KG1 (cell line): ENCODE measurements at regions not wholly inside any gene's neighbourhood (a gene's known extent, or its start where the extent isn't known, plus 50 kb on each side); places are given as distances from the start of the nearest gene placed in this dataset.

ENCODE experiments used
- DNase-seq: peaks from one replicate; lab custom pipeline; 2025; lab: John Stamatoyannopoulos, UW

GRCh38 chr10:70966646-70967553 is 78.5 kb upstream of the PCBD1 start:
- no peak for DNase-seq

- no peak for DNase-seq
These were observed 79.5 kb upstream of the PCBD1 start for GRCh38 chr10:70967591-70968587.

DNA sequence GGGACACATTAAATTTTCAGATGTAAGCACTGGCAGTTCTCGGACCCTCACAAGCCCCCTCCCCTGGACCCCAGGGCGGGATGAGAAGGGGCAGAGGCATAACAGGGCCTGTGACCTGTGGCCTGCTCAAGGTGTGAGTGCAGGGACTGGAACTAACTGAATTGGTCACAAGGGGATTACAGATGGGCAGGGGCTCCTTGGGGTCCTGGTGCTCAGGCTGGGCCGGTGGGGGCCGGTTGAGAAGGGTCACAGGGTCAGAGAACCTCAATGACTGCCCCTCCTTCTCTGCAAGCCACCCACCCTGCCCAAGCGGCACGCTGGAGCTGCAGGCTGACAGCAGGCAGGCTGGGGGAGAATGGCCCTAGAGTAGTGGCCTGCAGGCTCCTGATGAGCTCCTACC is 80.8 kb upstream of the PCBD1 start:
- no peak for DNase-seq

- no peak for DNase-seq
These were observed 82.5 kb upstream of the PCBD1 start for GRCh38 chr10:70970830-70971229.

DNA sequence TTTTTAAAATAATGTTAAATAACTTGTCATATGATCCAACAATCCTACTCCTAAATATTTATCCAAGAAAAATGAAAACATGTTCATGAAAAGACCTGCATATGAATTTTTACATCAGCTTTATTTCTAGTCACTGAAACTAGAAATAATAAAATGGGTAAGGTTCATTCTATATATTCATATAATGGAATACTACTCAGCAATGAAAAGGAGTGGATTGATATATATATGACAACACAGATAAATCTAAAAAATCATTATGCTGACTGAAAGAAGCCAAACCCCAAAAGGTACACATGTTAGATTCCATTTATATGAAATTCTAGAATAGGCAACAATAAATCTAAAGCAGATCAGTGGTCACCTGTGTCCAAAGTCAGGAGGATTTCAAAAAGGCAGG is 84.9 kb upstream of the PCBD1 start:
- DNase-seq = no peak

DNA sequence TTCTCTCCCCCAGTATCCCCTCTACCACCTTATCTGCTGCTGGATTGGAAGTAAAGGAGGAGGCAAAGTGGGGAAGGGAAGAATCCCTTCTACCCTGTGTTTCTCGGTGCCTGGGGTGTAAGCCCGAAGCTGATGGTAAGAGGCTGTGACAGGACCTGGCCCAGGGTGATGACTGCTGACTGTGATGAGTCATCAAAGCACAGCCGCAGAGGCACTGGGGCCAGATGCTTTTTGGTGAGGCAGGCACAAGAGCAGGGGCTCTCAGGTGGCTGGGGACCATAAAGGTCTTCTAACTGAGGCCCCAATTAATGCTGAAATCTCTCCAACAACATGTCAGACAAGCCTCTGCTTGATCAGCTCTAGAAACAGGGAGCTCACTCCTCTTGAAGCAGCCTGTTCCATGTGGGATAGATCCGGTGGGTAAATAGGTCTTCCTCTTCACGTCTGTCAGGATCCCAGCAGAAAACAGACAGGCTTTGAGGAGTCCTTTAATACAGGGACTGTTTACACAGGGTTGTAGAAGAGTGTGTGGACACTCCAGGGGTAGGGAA is 86.1 kb upstream of the PCBD1 start:
- no peak for DNase-seq

DNA sequence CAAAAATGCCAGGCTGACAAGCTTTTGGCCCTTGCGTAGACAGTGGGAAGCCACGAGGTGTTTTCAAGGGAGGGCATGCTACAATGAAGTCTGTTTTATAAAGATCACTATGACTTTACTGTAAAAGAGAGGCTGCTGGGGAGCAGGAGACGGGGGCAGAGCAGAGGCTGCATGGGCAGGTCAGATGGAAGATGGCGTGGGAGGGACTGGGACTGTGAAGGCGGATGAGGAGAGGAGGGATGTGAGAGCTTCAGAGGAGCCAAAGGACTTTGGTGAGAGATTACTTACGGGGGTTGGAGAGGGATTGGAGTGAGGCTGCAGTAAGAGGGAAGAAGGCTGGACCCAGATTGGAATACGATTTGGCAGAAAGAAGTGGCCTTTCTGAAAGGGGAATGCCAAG is 86.6 kb upstream of the PCBD1 start:
- DNase-seq = no peak

- no peak for DNase-seq
These were observed 87.8 kb upstream of the PCBD1 start for GRCh38 chr10:70976063-70976695.

DNA sequence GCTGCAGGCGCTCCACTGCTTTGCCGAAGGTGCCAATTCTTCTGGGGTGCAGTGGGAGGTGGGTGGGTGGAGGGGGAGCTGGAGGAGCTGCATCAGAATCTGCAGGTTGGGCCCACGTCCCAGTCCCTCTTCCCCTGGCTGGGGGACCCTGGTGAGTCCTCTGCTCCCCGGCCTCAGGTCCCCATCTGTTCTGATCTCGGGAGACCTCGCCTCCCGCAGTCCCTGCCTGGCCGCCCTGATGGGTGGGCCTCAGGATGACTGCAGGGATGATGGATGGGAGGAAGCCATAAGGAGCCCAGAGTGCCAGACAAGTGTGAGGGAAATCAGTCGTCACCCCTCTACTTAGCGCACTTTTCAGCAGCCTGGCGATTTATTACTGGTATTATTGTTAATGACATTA is 89.3 kb upstream of the PCBD1 start:
- no peak for DNase-seq

DNA sequence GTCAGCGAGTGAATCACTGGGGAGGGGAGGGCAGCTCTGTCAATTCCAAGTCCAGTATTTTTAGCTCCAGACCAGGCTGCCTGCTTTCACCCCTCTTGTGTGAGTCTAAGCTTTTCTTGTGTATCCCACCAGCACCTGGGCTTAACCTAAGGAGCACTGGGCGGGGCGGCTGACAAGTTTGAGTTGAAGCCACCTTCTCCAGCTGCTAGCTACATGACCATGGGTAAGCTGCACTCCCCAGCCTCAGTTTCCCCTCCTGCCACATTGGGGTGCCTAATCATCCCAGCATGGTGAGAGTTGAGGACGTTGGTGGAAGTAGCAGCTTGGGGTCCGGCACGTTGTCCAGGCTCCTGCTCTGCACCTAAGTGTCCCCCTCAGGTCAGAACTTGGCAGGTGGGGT is 89.8 kb upstream of the PCBD1 start:
- DNase-seq = no peak

DNA sequence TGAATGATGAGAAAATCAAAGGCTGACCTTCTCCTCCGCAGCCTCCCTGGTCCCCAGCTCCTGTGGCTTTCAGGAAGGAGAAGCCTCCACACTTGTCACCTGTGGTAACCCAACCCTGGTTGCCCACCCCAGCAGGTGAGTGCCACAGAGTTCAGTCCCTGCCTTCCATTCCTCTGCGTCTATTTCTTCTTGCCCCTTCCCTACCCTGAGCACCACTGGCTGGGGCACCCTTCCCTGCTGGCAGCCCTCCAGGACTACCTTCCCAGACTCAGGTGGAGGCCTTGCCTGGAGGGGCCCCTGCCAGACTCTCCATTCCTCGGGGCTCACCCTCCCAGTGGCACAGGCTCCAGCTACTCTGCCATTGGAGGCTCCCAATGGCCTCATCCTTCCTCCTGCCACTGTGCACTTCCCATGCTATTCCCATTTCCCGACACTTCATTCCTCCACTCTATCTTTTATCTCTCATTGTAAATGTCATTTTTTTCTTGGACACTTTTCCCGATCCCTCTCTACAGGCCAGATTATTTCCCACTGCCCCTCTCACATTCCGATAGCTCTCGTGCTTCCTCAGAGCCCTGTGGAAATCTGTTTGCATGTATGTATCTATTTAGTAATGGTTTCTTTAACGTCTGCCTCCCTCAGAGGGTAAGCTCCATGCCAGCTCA is 90.6 kb upstream of the PCBD1 start:
- DNase-seq = no peak

DNA sequence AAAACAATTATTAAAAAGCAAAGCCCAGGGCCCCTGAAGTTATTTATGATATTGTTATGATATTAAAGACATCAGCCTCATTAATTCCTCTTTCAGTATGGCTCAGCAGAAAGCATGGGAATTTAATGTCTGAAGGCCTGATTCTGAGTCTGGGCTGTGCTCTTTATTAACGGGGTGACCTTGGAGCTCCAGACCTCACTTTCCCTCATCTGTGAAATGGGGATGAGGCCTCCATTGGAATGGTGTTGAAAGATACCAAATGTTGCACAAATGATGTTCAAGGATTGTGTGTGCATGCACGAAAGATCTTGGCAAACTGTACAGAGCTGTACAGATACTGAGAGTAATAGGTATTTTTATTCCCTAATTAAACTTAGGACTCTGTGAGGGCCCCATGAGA is 92.3 kb upstream of the PCBD1 start:
- no peak for DNase-seq

DNA sequence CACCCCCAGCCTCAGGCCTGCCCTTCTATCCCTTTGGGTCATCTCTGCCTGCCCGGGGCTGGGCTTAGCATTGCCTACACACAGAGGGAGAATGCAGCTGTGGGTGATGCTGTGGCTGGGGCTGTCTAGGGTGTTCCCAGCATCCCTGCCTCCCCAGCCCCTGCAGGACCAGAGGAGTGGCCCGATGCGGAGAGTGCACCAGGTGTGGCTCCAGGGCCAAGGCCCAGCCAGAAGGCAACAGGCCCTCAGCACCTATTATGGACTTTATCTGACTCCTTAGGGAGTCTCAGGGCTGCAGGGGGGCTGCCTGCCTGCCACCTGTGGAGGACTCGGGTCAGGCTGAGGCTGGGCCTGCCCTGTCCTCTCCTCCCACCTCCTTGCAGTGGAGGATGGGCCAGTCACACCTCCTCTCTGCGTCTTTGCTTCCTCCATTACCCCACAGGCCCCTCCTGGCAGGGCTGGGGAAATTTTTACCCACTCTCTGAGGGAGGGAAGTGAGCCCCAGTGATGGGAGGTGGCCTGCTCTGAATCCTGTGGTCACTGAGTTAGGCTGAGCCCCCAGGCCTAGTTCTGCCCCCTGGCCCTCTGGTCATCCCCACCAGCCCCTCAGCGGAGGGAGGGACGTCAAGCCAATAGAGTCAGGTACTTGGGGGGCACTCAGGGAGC is 92.9 kb upstream of the PCBD1 start:
- DNase-seq = no peak

GRCh38 chr10:70981936-70982335 is 93.6 kb upstream of the PCBD1 start:
- DNase-seq = no peak

- DNase-seq = no peak
These were observed 94.1 kb upstream of the PCBD1 start for GRCh38 chr10:70982443-70982842.

DNA sequence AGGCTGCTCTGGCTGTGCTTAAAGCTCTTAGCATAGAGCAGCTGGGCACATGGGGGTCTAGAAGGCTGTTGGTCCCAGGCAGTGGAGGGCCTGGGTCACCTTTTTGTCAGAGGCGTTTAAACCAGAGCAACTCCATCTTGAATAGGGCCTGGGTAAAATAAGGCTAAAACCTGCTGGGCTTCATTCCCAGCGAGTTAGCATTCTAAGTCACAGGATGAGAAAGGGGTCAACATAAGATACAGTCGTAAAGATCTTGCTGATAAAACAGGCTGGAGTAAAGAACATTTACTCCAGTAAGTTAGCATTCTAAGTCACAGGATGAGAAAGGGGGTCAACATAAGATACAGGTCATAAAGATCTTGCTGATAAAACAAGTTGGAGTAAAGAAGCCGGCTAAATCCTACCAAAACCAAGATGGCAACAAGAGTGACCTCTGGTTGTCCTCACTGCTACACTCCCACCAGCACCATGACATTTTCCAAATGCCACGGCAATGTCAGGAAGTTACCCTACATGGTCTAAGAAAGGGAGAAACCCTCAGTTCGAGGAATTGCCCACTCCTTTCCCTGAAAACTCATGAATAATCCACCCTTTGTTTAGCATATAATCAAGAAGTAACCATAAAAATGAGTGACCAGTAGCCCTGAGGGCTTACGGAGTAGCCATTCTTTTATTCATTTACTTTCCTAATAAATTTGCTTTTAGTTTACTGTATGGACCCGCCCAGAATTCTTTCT is 96.8 kb upstream of the PCBD1 start:
- no peak for DNase-seq

DNA sequence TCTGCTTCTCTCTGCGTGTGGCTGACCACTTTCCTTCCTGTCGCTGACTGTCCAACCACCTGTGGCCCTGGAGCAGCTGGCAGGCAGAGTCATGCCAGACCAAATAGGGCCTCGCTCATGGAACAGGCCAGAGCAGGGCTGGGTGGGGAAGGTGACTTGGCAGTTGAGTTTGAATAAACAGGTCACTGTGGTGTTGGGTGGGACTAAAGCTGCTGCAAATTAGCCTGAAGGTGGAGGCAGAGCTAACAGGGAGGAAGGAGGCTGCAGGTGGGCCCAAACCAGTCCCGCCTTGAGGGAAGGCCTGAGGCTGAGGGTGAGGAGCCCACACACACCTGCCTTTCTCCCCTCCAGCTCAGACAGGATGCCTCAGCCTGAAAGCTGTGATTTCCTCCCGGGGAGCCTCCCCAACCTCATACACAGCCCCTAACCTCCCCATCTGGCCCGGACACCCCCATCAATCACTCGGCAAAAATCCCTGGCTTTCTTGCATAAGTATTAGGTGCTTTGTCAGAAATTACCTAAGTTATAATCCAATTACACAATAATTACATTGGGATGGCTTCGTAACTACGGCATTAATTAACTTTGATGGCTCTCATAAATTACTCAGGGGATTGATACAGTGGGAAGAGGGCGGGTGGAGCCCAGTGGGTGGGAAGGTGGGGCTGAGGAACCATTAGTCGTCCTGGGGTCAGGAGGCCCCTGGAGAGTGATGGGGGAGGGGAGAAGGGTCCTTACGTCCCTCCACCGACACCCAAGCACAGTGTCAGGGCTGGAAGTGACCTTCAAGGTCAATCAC is 97.7 kb upstream of the PCBD1 start:
- peak; percentile 34 for DNase-seq

DNA sequence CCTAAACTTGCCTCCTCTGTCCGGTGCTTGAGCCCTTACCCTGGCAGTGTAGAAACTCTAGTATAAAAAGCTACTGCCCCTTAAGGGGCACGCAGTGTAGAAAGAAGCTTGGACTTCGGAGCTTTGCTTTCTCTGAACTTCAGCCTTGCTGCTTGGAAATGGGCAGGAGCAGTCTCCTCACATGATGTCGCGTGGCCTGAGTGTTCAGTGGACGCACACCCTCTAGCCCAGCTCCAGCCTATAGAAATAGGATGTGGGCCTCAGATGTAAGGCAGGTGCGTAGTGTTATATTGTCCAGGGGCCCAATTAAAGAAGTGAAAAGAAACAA is 98.2 kb upstream of the PCBD1 start:
- DNase-seq = no peak

DNA sequence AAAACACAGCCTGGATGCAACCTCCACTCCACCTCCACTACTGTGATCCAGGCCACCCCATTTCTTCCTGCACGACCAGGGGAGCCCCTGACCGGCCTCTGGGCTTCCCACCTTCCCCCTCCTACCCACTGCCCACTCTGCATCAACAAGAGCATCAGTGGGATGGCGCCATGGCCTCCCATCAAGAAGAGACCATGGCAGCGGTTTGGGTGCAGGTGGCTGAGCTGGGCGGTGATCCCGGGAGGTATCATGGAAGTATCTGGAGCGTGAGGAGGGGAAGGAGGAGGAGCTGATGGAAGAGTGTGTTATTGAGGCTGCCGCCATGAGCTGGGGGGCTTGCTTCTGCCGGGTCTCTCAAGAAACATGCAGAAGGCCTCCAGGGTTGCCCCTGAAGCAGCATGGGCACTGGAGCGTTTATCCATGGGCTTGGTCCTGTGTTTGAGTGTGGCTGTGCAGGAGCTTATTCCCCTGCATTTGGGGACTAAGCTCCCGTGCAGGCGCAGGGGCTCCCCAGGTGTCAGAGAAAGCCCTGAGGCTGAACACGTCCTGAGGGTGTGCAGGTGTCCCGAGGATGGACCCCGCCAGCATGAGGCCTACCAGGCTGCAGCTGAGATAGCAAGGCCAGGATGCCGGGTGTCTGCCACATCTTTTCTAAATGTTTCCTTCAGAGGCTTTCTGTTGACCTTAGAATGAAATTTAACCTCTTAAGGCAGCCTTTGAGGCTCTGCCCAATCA is 99.2 kb upstream of the PCBD1 start:
- no peak for DNase-seq
